Hepatic stellate cell (primary cell): ENCODE measurements at regions not wholly inside any gene's neighbourhood (a gene's known extent, or its start where the extent isn't known, plus 50 kb on each side); places are given as distances from the start of the nearest gene placed in this dataset.
"Not testable (repeated sequence)": the region's sequence is repeated elsewhere in the genome, so short reads cannot be mapped to it uniquely, and the experiment has no call there.

Experiments
- DNase-seq: peaks from one replicate; pipeline ENCODE4 v3.0.0; 2011; ENCODE audit warnings: low spot score

DNA sequence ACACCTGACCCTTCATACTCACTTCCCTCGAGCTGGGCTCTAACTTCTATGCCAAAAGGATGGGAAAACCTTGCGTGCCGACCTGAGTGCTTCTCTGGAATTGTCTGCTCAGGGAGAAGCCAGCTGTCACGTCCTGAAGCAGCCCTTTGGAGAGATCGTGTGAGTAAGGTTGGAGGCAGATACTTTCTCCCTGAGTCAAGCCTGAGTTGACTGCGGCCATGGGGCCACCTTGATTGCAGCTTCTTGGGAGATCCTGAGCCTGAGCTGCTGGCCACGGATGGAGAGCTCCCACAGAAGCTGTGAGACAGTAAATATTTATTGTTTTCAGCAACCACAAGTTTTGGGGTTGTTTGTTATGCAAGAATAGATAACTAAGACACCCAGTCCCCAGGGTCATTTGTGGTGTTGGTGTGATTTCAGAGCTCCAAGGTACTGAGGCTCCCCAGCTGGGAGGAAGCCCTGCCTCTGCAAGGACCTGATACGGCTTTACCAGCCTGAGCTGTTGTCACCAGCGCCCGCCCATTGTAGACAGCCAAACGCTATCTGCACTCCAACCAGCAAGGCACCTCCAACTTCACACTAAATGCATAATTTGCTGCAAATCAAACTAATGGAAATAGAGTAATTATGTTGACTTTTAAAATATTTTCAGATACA lies 531.6 kb downstream of the PTPRU start:
- no peak for DNase-seq

GRCh38 chr1:29767088-29767685 lies 530.9 kb downstream of the PTPRU start:
- no peak for DNase-seq

- no peak for DNase-seq
These were observed 526.3 kb downstream of the PTPRU start for GRCh38 chr1:29762635-29763034.

- DNase-seq, result no peak
These were observed 525.0 kb downstream of the PTPRU start for GRCh38 chr1:29761159-29761928.

DNA sequence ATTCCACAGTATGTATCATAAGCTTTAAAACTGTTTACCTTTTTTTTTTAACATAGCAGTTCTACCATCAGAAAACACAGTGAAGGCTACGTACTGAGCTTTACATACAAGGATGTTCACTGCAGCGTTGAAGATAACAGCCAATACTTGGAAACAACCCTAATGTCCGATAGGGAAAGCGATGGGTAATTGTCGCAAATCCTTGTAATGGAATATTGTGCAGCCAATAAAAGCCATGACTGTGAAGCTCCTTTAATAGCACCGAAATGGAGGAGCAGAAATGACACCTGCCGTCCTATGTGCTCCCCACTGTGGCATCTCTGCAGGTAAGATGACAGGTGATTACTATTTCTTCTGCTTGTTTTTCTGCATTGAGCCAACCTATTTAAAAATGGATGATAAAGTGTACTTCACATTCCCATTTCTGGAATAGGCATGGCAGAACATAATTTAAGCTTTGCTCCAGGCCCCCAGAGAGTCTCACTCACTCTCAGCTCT lies 523.8 kb downstream of the PTPRU start:
- DNase-seq, result no peak

GRCh38 chr1:29758781-29759499 lies 522.6 kb downstream of the PTPRU start:
- DNase-seq, result no peak

DNA sequence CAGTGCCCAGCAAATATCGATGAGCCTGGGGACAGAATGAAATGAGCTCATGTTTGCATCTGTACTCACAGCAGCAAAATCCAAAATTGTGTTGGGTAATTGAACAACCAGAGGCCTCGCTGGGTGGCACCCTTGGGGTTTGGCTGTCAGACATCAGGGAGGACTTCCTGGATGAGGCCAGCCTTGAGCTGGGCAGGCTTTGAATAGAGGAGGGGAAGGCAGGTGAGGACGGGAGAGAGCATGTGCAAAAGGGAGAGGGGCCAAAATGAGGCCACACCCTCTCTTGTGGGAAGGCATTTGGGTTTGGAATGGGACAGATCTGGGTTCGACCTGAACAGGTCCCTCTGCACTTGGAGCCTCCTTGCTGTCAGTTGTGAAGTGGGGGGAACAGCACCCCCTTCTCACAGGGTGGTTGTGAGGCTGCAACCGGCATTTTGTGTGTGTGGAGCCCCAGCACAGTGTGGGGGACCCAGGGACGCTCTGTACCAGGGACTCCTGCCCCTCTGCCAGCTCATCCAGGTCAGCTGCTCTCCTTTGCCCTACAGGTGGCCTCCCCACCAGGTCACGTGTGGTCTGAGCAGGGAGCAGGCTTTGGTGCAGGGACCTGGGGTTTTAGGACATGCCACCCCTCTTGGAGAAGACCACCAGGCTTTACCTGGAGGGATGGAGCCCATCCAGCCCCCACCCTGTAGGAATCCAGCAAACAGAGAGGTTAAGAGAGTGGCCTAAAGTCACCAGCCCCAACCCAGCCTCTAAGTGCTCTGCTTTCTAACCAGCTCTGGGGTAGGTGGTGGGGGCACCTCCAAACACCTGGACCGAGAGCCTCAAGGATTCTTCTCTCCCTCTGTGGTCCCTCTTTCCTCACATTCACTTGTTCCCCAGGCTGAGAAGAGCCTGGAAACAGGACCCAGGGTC lies 521.8 kb downstream of the PTPRU start:
- DNase-seq, result no peak

- DNase-seq, result no peak
These were observed 520.8 kb downstream of the PTPRU start for GRCh38 chr1:29756901-29757725.

DNA sequence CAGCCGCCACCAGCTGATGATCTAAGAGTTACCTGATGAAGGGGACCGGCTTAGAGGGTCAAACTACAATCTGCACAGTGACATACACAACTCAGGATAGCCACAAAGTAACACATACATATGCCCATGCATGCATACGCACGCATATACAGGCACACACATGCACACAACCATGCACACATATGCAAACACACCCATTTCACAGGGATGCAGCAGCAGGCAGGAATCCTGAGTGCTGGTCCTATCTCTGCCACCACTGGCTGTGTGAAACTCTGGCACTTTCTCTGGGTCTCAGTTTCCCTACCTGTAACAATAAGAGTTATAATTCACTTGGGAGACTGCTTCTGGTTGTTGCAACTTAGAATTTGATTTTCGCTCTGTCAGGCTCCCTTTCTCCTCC lies 520.2 kb downstream of the PTPRU start:
- DNase-seq, result no peak

GRCh38 chr1:29756085-29756484 lies 519.8 kb downstream of the PTPRU start:
- no peak for DNase-seq

GRCh38 chr1:29755412-29756015 lies 519.2 kb downstream of the PTPRU start:
- not testable (repeated sequence) for DNase-seq

- no peak for DNase-seq
These were observed 518.5 kb downstream of the PTPRU start for GRCh38 chr1:29754573-29755375.

DNA sequence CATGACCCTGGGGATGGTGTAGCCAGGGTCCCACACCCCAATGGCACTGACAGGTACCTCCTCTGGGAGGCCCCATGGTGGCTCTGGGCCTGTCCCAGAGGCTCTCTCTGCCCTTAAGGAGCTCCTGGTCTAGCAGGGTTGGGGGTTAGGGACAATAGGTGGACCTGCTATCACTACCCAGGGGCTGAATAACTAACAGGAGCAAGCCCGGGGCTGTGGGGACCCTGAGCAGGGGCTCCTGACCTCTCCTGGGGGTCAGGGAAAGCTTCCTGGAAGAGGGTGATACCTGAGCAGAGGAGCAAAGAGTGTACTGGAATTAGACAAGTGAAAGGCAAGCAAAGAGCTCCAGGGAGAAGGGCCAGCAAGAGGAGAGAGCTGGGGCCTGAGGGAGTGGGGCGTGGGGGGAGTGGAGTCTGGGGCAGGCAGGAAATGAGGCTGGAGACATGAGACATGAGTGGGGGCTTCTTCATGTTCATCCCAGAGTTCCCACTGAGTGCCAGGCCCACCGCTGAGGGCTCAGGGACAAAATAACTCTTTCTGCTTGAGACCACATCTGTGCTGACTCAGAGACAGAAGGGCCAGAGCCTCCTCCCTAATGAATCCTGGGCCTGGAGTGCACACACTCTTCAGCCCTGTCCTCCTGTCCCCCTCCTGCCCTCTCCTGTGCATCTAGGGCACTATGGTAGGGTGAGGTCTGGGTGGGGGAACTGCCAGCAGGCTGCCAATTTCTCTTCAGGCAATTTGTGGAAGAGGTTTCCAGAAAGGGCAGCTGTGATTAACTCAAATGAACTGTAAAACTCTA lies 517.6 kb downstream of the PTPRU start:
- DNase-seq, result no peak

DNA sequence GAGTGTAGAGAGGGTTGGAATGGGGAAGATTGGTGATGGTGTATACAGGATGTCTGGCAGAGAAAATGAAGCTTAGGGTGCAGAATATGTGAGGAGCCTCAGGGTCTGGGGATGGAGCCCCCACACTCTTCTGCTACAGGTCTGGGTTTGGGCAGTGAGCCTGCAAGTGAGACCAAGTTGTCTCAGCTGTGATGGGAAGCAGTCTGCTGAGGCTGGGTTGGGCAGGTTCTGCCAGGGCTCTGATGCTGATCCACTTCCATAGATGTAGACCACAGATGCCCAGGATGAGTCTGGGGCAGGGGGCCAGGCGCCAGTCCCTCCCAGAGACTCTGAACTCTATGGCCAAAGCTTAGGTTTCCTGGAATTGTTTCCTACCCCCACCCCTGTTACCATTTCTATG lies 516.9 kb downstream of the PTPRU start:
- no peak for DNase-seq

- no peak for DNase-seq
These were observed 515.8 kb downstream of the PTPRU start for GRCh38 chr1:29752141-29752540.

DNA sequence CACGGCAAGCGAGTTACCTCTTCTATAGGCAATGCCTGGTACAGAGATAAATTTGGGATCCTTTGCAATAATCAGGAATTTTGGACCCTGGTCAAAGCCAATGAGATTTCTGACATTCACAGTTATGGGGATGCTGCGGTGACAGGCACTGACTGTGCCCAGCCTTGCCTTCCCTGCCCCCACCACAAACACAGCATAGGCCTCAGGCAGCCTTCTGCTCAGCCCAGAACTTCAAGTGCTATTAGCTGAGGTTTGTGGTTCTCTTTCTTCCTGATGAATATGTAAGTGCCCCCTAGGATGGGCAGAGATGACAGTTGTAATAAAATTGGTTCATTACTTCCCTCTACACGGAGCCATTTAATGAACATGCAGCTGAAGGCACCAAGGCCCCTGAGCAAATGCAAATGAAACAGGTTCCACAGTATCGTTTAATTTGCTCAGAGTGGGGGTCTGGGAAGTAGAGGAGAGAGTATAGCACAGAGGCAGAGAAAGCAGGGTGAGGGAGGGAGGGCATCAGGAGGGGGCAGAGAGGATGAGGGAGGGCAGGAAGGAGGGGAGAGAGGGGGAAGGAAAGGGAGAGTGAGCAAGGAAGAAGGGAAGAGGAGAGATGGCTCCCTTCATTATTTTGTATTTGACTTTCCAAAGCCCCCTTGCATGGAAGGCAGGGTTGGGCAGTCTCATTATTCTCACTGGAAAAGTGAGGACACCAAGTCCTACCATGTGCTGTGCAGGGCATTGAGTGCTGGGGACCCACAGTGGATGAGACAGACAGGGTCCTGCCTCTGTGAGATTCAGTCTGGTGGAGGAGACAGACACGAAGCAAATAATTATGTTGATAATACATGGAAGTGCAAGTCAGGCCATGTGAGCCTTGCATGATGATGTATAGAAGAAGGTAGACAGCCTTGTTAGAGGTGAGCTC lies 513.0 kb downstream of the PTPRU start:
- no peak for DNase-seq

GRCh38 chr1:29747196-29747595 lies 510.9 kb downstream of the PTPRU start:
- no peak for DNase-seq
